Uterus (tissue), 2 donors: ENCODE measurements at regions not wholly inside any gene's neighbourhood (a gene's known extent, or its start where the extent isn't known, plus 50 kb on each side); places are given as distances from the start of the nearest gene placed in this dataset.

Experiments
- POLR2A ChIP-seq, 2 donors: fragments of 450-650 bp; IDR thresholded peaks; one replicate each; pipeline ENCODE4 v1.6.1; 2016; ENCODE audit warnings: antibody characterized with exemption in 2 of 2, mild to moderate bottlenecking in 1 of 2, moderate library complexity in 1 of 2
- TF ChIP-seq, protein P1 (sequence below), 4 experiments: fragments of 200-600 bp in 2 of 4; fragments of 450-650 bp in 2 of 4; sonication (generic) in 2 of 4; IDR thresholded peaks; one replicate each; pipeline ENCODE4 v1.5.1; 2016 to 2019; ENCODE audit warnings: antibody characterized with exemption in 4 of 4, mild to moderate bottlenecking in 2 of 4, moderate library complexity in 1 of 4

DNA sequence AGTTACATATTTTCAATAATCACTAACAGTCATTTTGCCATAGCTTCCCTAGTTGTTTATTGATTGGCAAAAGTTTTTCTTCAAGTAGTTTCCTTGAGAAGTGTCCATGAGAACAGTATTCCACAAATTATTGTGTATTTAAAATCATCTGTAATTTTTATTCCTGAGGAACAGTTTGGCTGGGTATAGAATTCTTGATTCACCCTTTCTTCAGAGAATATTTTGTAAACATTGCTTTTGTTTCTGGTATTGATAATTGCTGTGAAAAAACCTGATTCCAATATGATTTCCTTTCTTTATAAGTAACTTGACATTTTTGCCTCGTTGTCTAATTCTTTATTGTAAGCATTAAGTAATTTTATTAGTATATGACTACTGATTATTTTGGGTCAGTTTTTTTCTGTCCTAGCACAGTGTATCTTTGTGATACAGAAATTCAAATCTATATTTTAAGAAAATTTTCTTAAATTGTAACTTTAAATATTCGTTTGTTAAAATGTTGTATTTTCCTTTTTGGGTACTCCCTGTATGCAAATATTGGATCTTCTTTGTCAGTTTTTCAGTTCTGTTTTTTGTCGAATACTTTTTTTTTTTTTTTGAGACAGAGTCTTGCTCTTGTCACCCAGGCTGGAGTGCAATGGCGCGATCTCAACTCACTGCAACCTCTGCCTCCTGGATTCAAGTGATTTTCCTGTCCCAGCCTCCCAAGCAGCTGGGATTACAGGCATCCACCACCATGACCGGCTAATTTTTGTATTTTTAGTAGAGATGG lies 162.0 kb upstream of the ATP2B1 start:
- TF ChIP-seq, protein P1, sequence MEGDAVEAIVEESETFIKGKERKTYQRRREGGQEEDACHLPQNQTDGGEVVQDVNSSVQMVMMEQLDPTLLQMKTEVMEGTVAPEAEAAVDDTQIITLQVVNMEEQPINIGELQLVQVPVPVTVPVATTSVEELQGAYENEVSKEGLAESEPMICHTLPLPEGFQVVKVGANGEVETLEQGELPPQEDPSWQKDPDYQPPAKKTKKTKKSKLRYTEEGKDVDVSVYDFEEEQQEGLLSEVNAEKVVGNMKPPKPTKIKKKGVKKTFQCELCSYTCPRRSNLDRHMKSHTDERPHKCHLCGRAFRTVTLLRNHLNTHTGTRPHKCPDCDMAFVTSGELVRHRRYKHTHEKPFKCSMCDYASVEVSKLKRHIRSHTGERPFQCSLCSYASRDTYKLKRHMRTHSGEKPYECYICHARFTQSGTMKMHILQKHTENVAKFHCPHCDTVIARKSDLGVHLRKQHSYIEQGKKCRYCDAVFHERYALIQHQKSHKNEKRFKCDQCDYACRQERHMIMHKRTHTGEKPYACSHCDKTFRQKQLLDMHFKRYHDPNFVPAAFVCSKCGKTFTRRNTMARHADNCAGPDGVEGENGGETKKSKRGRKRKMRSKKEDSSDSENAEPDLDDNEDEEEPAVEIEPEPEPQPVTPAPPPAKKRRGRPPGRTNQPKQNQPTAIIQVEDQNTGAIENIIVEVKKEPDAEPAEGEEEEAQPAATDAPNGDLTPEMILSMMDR (IDR thresholded peaks at IDR 0.05) = no peak
- no peak for TF ChIP-seq POLR2A (IDR thresholded peaks at IDR 0.05)
